WTC11 (cell line): ENCODE measurements at regions not wholly inside any gene's neighbourhood (a gene's known extent, or its start where the extent isn't known, plus 50 kb on each side); places are given as distances from the start of the nearest gene placed in this dataset.

Experiments
- ATAC-seq: fragments of 200-7000 bp; cut with Tn5 transposase; 2 replicates; pipeline ENCODE4 v1.10.0; 2021; ENCODE audit warnings: mild to moderate bottlenecking, moderate library complexity
- CTCF ChIA-PET: fragments of 300-600 bp; sonication (Branson Sonifier 250); formaldehyde crosslinking; loops from one replicate; lab custom pipeline; 2021; ENCODE audit warnings: antibody characterized with exemption; lab: Charles Lee
- POLR2A ChIA-PET: fragments of 350-600 bp; sonication (Branson Sonifier 250); formaldehyde crosslinking; loops from one replicate; lab custom pipeline; 2021; ENCODE audit warnings: antibody characterized with exemption; lab: Charles Lee
- DNase-seq: peaks from one replicate; pipeline ENCODE4 v3.0.0; 2021; ENCODE audit warnings: low spot score
- H3K27ac Mint-ChIP-seq: 2 replicates; pipeline ENCODE4 v1.8.0; 2021; ENCODE audit warnings: mixed read lengths
- H3K27me3 Mint-ChIP-seq: 2 replicates; pipeline ENCODE4 v1.8.0; 2021; ENCODE audit warnings: low read depth, mild to moderate bottlenecking, moderate library complexity, mixed read lengths
- H3K36me3 Mint-ChIP-seq: 2 replicates; pipeline ENCODE4 v1.8.0; 2021; ENCODE audit warnings: mixed read lengths
- H3K4me1 Mint-ChIP-seq: 2 replicates; pipeline ENCODE4 v1.8.0; 2022; ENCODE audit warnings: mixed read lengths
- H3K4me3 Mint-ChIP-seq: 2 replicates; pipeline ENCODE4 v1.8.0; 2021; ENCODE audit warnings: mild to moderate bottlenecking, moderate library complexity, mixed read lengths
- H3K9me3 Mint-ChIP-seq: 2 replicates; pipeline ENCODE4 v1.8.0; 2021; ENCODE audit warnings: mixed read lengths
- FOXK1 ChIP-seq: sonication (generic); formaldehyde crosslinking; IDR thresholded peaks from 2 replicates; pipeline ENCODE4 v1.8.0; 2022; ENCODE audit warnings: mild to moderate bottlenecking, moderate library complexity, missing genetic modification reagents
- IRF2 ChIP-seq: sonication (generic); formaldehyde crosslinking; IDR thresholded peaks from 2 replicates; pipeline ENCODE4 v1.8.0; 2022; ENCODE audit warnings: low read depth, missing genetic modification reagents, borderline replicate concordance
- MXD4 ChIP-seq: fragments of 250-450 bp; sonication (Bioruptor Pico); IDR thresholded peaks from 2 replicates; pipeline ENCODE4 v1.8.0; 2021; ENCODE audit warnings: mild to moderate bottlenecking, moderate library complexity, borderline replicate concordance
- NFE2L1 ChIP-seq: sonication (generic); formaldehyde crosslinking; IDR thresholded peaks from 2 replicates; pipeline ENCODE4 v1.8.1; 2023; ENCODE audit warnings: missing genetic modification reagents
- ZBTB21 ChIP-seq: sonication (generic); formaldehyde crosslinking; IDR thresholded peaks from 2 replicates; pipeline ENCODE4 v1.8.1; 2023; ENCODE audit warnings: mild to moderate bottlenecking, missing genetic modification reagents, borderline replicate concordance
- ZNF138 ChIP-seq: sonication (generic); formaldehyde crosslinking; conservative IDR thresholded peaks from 2 replicates; pipeline ENCODE4 v1.8.1; 2022; ENCODE audit warnings: mild to moderate bottlenecking, moderate library complexity, missing genetic modification reagents
- ZNF396 ChIP-seq: fragments of 250-450 bp; sonication (Bioruptor Pico); IDR thresholded peaks from 2 replicates; pipeline ENCODE4 v1.8.0; 2021; ENCODE audit warnings: mild to moderate bottlenecking, moderate library complexity, borderline replicate concordance
- ZNF416 ChIP-seq: fragments of 250-450 bp; sonication (Bioruptor Pico); IDR thresholded peaks from 2 replicates; pipeline ENCODE4 v1.9.0; 2021; ENCODE audit warnings: mild to moderate bottlenecking, inconsistent platforms
- ZNF423 ChIP-seq: fragments of 250-450 bp; sonication (Bioruptor Pico); IDR thresholded peaks from 2 replicates; pipeline ENCODE4 v2.1.2; 2022; ENCODE audit warnings: mild to moderate bottlenecking, moderate library complexity
- TF ChIP-seq, protein P1 (sequence below): sonication (generic); formaldehyde crosslinking; IDR thresholded peaks from 2 replicates; pipeline ENCODE4 v1.8.1; 2022; ENCODE audit warnings: mild to moderate bottlenecking, missing genetic modification reagents, moderate library complexity, borderline replicate concordance
- TF ChIP-seq, protein P2 (sequence below): sonication (generic); formaldehyde crosslinking; conservative IDR thresholded peaks from 2 replicates; pipeline ENCODE4 v1.8.1; 2022; ENCODE audit warnings: mild to moderate bottlenecking, missing genetic modification reagents
- TF ChIP-seq, protein P3 (sequence below): sonication (generic); formaldehyde crosslinking; IDR thresholded peaks from 2 replicates; pipeline ENCODE4 v1.8.0; 2022; ENCODE audit warnings: mild to moderate bottlenecking, missing genetic modification reagents
- TF ChIP-seq, protein P4 (sequence below): sonication (generic); formaldehyde crosslinking; IDR thresholded peaks from 2 replicates; pipeline ENCODE4 v1.8.0; 2022; ENCODE audit warnings: mild to moderate bottlenecking, missing genetic modification reagents
- TF ChIP-seq, protein P5 (sequence below): sonication (generic); formaldehyde crosslinking; IDR thresholded peaks from 2 replicates; pipeline ENCODE4 v1.8.1; 2023; ENCODE audit warnings: mild to moderate bottlenecking, missing genetic modification reagents
- TF ChIP-seq, protein P6 (sequence below): fragments of 250-450 bp; sonication (Bioruptor Pico); IDR thresholded peaks from 2 replicates; pipeline ENCODE4 v1.9.0; 2021; ENCODE audit warnings: mild to moderate bottlenecking
- TF ChIP-seq, protein P7 (sequence below): sonication (generic); formaldehyde crosslinking; IDR thresholded peaks from 2 replicates; pipeline ENCODE4 v1.8.0; 2023; ENCODE audit warnings: missing genetic modification reagents, mild to moderate bottlenecking, borderline replicate concordance
- TF ChIP-seq, protein P8 (sequence below): sonication (generic); formaldehyde crosslinking; IDR thresholded peaks from 2 replicates; pipeline ENCODE4 v1.8.1; 2022; ENCODE audit warnings: low read depth, missing genetic modification reagents, borderline replicate concordance

DNA sequence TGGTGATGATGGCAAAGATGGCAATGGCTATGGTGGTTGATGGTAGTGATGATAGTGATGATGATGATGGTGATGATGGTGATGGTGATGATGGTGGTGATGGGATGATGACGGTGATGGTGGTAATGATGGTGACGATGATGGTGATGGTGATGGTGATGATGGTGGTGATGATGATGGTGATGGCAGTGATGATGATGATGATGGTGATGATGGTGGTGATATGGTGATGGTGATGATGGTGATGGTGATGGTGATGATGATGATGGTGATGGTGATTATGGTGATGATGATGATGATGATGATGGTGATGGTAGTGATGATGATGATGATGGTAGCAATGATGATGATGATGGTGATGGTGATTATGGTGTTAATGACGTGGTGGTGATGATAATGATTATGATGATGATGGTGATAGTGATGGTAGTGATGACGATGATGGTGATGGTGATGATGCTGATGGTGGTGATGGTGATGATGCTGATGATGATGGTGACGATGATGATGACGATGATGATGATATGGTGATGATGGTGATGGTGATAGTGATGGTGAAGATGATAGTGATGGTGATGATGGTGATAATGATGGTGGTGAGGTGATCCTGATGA is 232.1 kb downstream of the BRD1 start (continued):
- TF ChIP-seq, protein P1, sequence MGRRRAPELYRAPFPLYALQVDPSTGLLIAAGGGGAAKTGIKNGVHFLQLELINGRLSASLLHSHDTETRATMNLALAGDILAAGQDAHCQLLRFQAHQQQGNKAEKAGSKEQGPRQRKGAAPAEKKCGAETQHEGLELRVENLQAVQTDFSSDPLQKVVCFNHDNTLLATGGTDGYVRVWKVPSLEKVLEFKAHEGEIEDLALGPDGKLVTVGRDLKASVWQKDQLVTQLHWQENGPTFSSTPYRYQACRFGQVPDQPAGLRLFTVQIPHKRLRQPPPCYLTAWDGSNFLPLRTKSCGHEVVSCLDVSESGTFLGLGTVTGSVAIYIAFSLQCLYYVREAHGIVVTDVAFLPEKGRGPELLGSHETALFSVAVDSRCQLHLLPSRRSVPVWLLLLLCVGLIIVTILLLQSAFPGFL, result no peak
- TF ChIP-seq ZBTB21 (CRISPR knock-in tag), result no peak
- TF ChIP-seq, protein P2, sequence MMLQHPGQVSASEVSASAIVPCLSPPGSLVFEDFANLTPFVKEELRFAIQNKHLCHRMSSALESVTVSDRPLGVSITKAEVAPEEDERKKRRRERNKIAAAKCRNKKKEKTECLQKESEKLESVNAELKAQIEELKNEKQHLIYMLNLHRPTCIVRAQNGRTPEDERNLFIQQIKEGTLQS (CRISPR knock-in tag), result no peak
- TF ChIP-seq, all 79 proteins: peak for 0

DNA sequence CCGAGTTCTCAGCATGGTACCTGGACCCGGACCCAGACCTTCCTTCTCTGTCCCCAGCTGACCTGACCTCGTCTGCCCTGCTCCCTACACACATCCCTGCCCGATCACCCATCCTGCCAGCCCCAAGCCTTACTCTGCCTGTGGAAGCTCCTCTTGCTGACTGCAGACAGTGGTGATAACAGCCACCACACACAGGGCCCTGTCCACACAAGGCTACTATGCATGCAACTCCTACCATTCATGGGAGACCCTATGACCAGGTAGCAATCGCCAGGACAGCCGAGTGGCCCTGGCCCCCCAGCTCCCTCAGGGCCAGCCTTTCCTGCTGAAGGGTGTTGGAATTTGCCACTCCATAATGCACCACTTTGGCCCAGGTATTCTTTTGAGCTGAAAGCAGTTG is 233.6 kb downstream of the BRD1 start:
- no peak overlapping the region for H3K4me3 Mint-ChIP-seq
- TF ChIP-seq, protein P3, sequence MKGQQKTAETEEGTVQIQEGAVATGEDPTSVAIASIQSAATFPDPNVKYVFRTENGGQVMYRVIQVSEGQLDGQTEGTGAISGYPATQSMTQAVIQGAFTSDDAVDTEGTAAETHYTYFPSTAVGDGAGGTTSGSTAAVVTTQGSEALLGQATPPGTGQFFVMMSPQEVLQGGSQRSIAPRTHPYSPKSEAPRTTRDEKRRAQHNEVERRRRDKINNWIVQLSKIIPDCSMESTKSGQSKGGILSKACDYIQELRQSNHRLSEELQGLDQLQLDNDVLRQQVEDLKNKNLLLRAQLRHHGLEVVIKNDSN (CRISPR knock-in tag), result no peak
- TF ChIP-seq ZNF396 (CRISPR knock-in tag), result no peak
- TF ChIP-seq ZNF423 (CRISPR knock-in tag), result no peak
- no peak for TF ChIP-seq ZNF138 (CRISPR knock-in tag)
- TF ChIP-seq, protein P4, sequence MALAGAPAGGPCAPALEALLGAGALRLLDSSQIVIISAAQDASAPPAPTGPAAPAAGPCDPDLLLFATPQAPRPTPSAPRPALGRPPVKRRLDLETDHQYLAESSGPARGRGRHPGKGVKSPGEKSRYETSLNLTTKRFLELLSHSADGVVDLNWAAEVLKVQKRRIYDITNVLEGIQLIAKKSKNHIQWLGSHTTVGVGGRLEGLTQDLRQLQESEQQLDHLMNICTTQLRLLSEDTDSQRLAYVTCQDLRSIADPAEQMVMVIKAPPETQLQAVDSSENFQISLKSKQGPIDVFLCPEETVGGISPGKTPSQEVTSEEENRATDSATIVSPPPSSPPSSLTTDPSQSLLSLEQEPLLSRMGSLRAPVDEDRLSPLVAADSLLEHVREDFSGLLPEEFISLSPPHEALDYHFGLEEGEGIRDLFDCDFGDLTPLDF (CRISPR knock-in tag), result no peak
- TF ChIP-seq IRF2 (CRISPR knock-in tag), result no peak
- TF ChIP-seq, protein P2 (CRISPR knock-in tag), result no peak
- CTCF ChIA-PET, result interaction anchor here (1.4 kb wide), 1 partner anchor 39 kb away, joined by 4 read pairs; no protein-coding TSS in a partner anchor
- ATAC-seq (no peak), DNase-seq (no peak)
- H3K4me1 Mint-ChIP-seq, result peaks cover 7% of the 10 kb centered on the region
- H3K27ac Mint-ChIP-seq, result no peak overlapping the region
- POLR2A ChIA-PET, result no interaction called here
- no peaks in the 10 kb centered on the region; the same call in 1 of the 2 replicates for H3K36me3 Mint-ChIP-seq
- H3K9me3 Mint-ChIP-seq, result peaks cover 7% of the 10 kb centered on the region
- peaks cover 3% of the 10 kb centered on the region; the same call in 1 of the 2 replicates for H3K27me3 Mint-ChIP-seq

DNA sequence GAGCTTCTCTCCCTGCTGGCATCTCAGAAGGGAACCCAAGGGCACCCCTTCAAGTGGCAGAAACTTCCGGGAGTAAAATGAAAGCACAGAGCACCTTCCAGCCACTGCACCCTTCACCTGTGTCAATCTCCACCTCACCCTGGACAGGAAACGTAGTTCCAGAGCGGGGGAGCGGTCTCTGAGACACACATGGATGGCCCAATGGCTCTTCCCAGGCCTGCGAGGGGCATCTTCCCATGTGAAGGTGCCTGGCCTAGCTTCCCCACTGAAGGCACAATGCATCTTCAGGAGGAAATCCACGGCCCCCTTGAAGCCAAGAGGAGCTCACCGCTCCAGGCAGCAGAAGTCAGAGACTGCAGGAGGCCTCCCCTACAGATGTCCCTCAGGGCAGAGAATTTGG is 234.2 kb downstream of the BRD1 start:
- H3K4me1 Mint-ChIP-seq, result peaks cover 7% of the 10 kb centered on the region
- peaks cover 3% of the 10 kb centered on the region; the same call in 1 of the 2 replicates for H3K27me3 Mint-ChIP-seq
- no peak overlapping the region for H3K27ac Mint-ChIP-seq
- POLR2A ChIA-PET, result interaction anchor here (0.6 kb wide), 1 partner anchor 248 kb away, joined by 5 read pairs; no protein-coding TSS in a partner anchor
- DNase-seq (no peak), ATAC-seq (no peak)
- no peak overlapping the region for H3K4me3 Mint-ChIP-seq
- TF ChIP-seq ZNF416 (CRISPR knock-in tag), result no peak
- TF ChIP-seq NFE2L1 (CRISPR knock-in tag), result no peak
- no peak for TF ChIP-seq FOXK1 (CRISPR knock-in tag)
- TF ChIP-seq, protein P5, sequence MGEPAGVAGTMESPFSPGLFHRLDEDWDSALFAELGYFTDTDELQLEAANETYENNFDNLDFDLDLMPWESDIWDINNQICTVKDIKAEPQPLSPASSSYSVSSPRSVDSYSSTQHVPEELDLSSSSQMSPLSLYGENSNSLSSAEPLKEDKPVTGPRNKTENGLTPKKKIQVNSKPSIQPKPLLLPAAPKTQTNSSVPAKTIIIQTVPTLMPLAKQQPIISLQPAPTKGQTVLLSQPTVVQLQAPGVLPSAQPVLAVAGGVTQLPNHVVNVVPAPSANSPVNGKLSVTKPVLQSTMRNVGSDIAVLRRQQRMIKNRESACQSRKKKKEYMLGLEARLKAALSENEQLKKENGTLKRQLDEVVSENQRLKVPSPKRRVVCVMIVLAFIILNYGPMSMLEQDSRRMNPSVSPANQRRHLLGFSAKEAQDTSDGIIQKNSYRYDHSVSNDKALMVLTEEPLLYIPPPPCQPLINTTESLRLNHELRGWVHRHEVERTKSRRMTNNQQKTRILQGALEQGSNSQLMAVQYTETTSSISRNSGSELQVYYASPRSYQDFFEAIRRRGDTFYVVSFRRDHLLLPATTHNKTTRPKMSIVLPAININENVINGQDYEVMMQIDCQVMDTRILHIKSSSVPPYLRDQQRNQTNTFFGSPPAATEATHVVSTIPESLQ (CRISPR knock-in tag), result no peak
- TF ChIP-seq, protein P6, sequence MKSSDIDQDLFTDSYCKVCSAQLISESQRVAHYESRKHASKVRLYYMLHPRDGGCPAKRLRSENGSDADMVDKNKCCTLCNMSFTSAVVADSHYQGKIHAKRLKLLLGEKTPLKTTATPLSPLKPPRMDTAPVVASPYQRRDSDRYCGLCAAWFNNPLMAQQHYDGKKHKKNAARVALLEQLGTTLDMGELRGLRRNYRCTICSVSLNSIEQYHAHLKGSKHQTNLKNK, result no peak
- TF ChIP-seq, protein P7, sequence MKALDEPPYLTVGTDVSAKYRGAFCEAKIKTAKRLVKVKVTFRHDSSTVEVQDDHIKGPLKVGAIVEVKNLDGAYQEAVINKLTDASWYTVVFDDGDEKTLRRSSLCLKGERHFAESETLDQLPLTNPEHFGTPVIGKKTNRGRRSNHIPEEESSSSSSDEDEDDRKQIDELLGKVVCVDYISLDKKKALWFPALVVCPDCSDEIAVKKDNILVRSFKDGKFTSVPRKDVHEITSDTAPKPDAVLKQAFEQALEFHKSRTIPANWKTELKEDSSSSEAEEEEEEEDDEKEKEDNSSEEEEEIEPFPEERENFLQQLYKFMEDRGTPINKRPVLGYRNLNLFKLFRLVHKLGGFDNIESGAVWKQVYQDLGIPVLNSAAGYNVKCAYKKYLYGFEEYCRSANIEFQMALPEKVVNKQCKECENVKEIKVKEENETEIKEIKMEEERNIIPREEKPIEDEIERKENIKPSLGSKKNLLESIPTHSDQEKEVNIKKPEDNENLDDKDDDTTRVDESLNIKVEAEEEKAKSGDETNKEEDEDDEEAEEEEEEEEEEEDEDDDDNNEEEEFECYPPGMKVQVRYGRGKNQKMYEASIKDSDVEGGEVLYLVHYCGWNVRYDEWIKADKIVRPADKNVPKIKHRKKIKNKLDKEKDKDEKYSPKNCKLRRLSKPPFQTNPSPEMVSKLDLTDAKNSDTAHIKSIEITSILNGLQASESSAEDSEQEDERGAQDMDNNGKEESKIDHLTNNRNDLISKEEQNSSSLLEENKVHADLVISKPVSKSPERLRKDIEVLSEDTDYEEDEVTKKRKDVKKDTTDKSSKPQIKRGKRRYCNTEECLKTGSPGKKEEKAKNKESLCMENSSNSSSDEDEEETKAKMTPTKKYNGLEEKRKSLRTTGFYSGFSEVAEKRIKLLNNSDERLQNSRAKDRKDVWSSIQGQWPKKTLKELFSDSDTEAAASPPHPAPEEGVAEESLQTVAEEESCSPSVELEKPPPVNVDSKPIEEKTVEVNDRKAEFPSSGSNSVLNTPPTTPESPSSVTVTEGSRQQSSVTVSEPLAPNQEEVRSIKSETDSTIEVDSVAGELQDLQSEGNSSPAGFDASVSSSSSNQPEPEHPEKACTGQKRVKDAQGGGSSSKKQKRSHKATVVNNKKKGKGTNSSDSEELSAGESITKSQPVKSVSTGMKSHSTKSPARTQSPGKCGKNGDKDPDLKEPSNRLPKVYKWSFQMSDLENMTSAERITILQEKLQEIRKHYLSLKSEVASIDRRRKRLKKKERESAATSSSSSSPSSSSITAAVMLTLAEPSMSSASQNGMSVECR (CRISPR knock-in tag), result no peak
- no peak for TF ChIP-seq MXD4
- TF ChIP-seq, protein P8, sequence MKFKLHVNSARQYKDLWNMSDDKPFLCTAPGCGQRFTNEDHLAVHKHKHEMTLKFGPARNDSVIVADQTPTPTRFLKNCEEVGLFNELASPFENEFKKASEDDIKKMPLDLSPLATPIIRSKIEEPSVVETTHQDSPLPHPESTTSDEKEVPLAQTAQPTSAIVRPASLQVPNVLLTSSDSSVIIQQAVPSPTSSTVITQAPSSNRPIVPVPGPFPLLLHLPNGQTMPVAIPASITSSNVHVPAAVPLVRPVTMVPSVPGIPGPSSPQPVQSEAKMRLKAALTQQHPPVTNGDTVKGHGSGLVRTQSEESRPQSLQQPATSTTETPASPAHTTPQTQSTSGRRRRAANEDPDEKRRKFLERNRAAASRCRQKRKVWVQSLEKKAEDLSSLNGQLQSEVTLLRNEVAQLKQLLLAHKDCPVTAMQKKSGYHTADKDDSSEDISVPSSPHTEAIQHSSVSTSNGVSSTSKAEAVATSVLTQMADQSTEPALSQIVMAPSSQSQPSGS (CRISPR knock-in tag), result no peak
- TF ChIP-seq, all 79 proteins: peak for 0
- Mint-ChIP-seq H3K9me3 (peaks cover 7% of the 10 kb centered on the region), H3K36me3 (no peaks in the 10 kb centered on the region; the same call in 1 of the 2 replicates)
- CTCF ChIA-PET, result interaction anchor here (1.4 kb wide), 1 partner anchor 39 kb away, joined by 4 read pairs; no protein-coding TSS in a partner anchor
